ENCODE measurements at regions not wholly inside any gene's neighbourhood (a gene's known extent, or its start where the extent isn't known, plus 50 kb on each side); places are given as distances from the start of the nearest gene placed in this dataset.

- ATAC-seq (no peak), DNase-seq (ENCODE audit: low read depth, low spot score) (no peak)
- no peak for TF ChIP-seq REST (IDR thresholded peaks at IDR 0.05; ENCODE audit: insufficient read depth in 1 of 2, low read depth in 2 of 2, low read length in 1 of 2)
- TF ChIP-seq TCF7L2 (IDR thresholded peaks at IDR 0.05; ENCODE audit: low read depth, low read length) = no peak
- no peak for TF ChIP-seq SIN3A (IDR thresholded peaks at IDR 0.05; ENCODE audit: borderline replicate concordance, insufficient read depth, low read depth, low read length)
- no peak for TF ChIP-seq CTCF (IDR thresholded peaks at IDR 0.05)
- TF ChIP-seq POLR2AphosphoS5 (IDR thresholded peaks at IDR 0.05; ENCODE audit: low read depth, low read length) = no peak
- ChIA-PET POLR2A (no interaction called here), CTCF (no interaction called here)
- in situ Hi-C loops (cut with HindIII; ENCODE audit: low pct_unique_long_range_greater_than_20kb, low sequenced_read_pairs) = no loop called here
- BruUV-seq (replicated peaks) = no TSS peak
- Histone ChIP-seq H3K9me3 (ENCODE audit: control insufficient read depth, insufficient read depth, low read depth, low read length) (no peaks in the 10 kb centered on the region), H3K4me1 (ENCODE audit: control insufficient read depth, insufficient read depth, low read length) (no peaks in the 10 kb centered on the region), H3K27me3 (ENCODE audit: control insufficient read depth, insufficient read depth, low read length) (no peaks in the 10 kb centered on the region), H3K36me3 (ENCODE audit: control insufficient read depth, insufficient read depth, low read length) (no peaks in the 10 kb centered on the region), H3K4me3 (ENCODE audit: low read depth in 2 of 2, low read length in 2 of 2) (no peak overlapping the region), H3K27ac (ENCODE audit: low read length) (no peak overlapping the region)
- intact Hi-C loops (cut with micrococcal nuclease; ENCODE audit: unreplicated experiment) = no loop called here
Observed at GRCh38 chr9:13467157-13467556, 187.7 kb upstream of the MPDZ start.

GRCh38 chr9:13461414-13461991 is 182.0 kb upstream of the MPDZ start:
- no peak for TF ChIP-seq TCF7L2 (IDR thresholded peaks at IDR 0.05; ENCODE audit: low read depth, low read length)
- TF ChIP-seq CTCF (IDR thresholded peaks at IDR 0.05) = no peak
- TF ChIP-seq POLR2AphosphoS5 (IDR thresholded peaks at IDR 0.05; ENCODE audit: low read depth, low read length) = no peak
- no peak for TF ChIP-seq SIN3A (IDR thresholded peaks at IDR 0.05; ENCODE audit: borderline replicate concordance, insufficient read depth, low read depth, low read length)
- no peak for TF ChIP-seq REST (IDR thresholded peaks at IDR 0.05; ENCODE audit: insufficient read depth in 1 of 2, low read depth in 2 of 2, low read length in 1 of 2)
- ChIA-PET POLR2A (no interaction called here), CTCF (no interaction called here)
- H3K9me3 ChIP-seq (ENCODE audit: control insufficient read depth, insufficient read depth, low read depth, low read length) = no peaks in the 10 kb centered on the region
- no peaks in the 10 kb centered on the region for H3K36me3 ChIP-seq (ENCODE audit: control insufficient read depth, insufficient read depth, low read length)
- in situ Hi-C loops (cut with HindIII; ENCODE audit: low pct_unique_long_range_greater_than_20kb, low sequenced_read_pairs) = no loop called here
- no peaks in the 10 kb centered on the region for H3K27me3 ChIP-seq (ENCODE audit: control insufficient read depth, insufficient read depth, low read length)
- intact Hi-C loops (cut with micrococcal nuclease; ENCODE audit: unreplicated experiment) = no loop called here
- H3K4me1 ChIP-seq (ENCODE audit: control insufficient read depth, insufficient read depth, low read length) = no peaks in the 10 kb centered on the region
- no peak for DNase-seq (ENCODE audit: low read depth, low spot score)
- H3K27ac ChIP-seq (ENCODE audit: low read length) = no peak overlapping the region
- no peak for ATAC-seq
- H3K4me3 ChIP-seq (ENCODE audit: low read depth in 2 of 2, low read length in 2 of 2) = no peak overlapping the region
- no TSS peak for BruUV-seq (replicated peaks)
